ENCODE measurements at regions not wholly inside any gene's neighbourhood (a gene's known extent, or its start where the extent isn't known, plus 50 kb on each side); places are given as distances from the start of the nearest gene placed in this dataset.

DNA sequence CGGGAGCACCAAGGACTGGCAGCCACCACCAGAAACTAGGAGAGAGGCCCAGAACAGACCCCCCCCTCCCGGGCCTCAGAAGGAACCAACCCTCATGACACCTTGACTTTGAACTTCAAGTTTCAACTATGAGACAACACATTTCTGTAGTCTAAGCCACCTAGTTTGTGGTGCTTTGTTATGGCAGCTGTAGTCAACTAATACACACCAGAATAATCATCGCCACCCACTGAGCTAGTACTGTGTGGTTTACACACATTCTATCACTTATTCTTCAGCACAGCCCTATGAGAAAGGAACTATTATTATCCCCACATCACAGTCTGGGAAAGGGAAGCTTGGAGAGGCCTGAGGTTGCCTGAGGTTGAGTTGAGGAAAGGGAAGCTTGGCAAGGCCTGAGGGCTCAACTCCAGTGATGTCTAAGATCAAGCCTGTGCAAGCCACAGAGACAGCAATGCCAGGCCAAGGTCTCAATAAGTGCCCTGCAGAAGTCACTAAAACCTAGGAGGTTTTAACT, 126.6 kb downstream of the FHDC1 start:
- TF ChIP-seq, protein P1, sequence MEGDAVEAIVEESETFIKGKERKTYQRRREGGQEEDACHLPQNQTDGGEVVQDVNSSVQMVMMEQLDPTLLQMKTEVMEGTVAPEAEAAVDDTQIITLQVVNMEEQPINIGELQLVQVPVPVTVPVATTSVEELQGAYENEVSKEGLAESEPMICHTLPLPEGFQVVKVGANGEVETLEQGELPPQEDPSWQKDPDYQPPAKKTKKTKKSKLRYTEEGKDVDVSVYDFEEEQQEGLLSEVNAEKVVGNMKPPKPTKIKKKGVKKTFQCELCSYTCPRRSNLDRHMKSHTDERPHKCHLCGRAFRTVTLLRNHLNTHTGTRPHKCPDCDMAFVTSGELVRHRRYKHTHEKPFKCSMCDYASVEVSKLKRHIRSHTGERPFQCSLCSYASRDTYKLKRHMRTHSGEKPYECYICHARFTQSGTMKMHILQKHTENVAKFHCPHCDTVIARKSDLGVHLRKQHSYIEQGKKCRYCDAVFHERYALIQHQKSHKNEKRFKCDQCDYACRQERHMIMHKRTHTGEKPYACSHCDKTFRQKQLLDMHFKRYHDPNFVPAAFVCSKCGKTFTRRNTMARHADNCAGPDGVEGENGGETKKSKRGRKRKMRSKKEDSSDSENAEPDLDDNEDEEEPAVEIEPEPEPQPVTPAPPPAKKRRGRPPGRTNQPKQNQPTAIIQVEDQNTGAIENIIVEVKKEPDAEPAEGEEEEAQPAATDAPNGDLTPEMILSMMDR (IDR thresholded peaks at IDR 0.05), result no peak
- TF ChIP-seq POLR2A (IDR thresholded peaks at IDR 0.05), result no peak

Measured in thyroid gland (tissue), 4 donors.